Thoracic aorta (tissue), 2 donors: ENCODE measurements at regions not wholly inside any gene's neighbourhood (a gene's known extent, or its start where the extent isn't known, plus 50 kb on each side); places are given as distances from the start of the nearest gene placed in this dataset.
A peak's percentile ranks its signal among the peaks of the same experiment; 100 is the strongest.
"Not testable (repeated sequence)": the region's sequence is repeated elsewhere in the genome, so short reads cannot be mapped to it uniquely, and the experiment has no call there.

ENCODE experiments used
- ATAC-seq: fragments of 150-250 bp; one replicate; pipeline ENCODE4 v1.8.0; 2017; ENCODE audit warnings: low read depth; ENCODE audit not compliant: insufficient number of reproducible peaks, low FRiP score
- DNase-seq: peaks from one replicate; pipeline ENCODE4 v3.0.0-alpha.2; 2020; ENCODE audit warnings: low spot score
- H3K27ac ChIP-seq, 2 donors: fragments of 200-600 bp; sonication (generic); 1 replicate in 1 of 2; 2 replicates in 1 of 2; pipeline ENCODE4 v1.5.1; 2016; ENCODE audit warnings: mild to moderate bottlenecking in 2 of 2, moderate library complexity in 2 of 2
- H3K27me3 ChIP-seq: fragments of 200-600 bp; sonication (generic); replicated peaks from 2 replicates; pipeline ENCODE4 v1.6.0; 2016; ENCODE audit warnings: mild to moderate bottlenecking; ENCODE audit not compliant: insufficient read depth
- H3K36me3 ChIP-seq: fragments of 200-600 bp; sonication (generic); one replicate; pipeline ENCODE4 v1.5.1; 2016
- H3K4me1 ChIP-seq, 2 donors: fragments of 200-600 bp; sonication (generic); 1 replicate in 1 of 2; 2 replicates in 1 of 2; pipeline versions ENCODE4 v1.5.1 to v1.6.0; 2016; ENCODE audit warnings: low read depth in 2 of 2, mild to moderate bottlenecking in 1 of 2; ENCODE audit not compliant: control insufficient read depth in 1 of 2
- H3K4me3 ChIP-seq: fragments of 200-600 bp; sonication (generic); 2 replicates; pipeline ENCODE4 v1.5.1; 2016; ENCODE audit warnings: mild to moderate bottlenecking
- H3K9me3 ChIP-seq: fragments of 200-600 bp; sonication (generic); 2 replicates; pipeline ENCODE4 v1.5.1; 2016
- TF ChIP-seq, protein P1 (sequence below): fragments of 200-600 bp; sonication (generic); IDR thresholded peaks from one replicate; pipeline ENCODE4 v1.5.1; 2019; ENCODE audit warnings: antibody characterized with exemption

DNA sequence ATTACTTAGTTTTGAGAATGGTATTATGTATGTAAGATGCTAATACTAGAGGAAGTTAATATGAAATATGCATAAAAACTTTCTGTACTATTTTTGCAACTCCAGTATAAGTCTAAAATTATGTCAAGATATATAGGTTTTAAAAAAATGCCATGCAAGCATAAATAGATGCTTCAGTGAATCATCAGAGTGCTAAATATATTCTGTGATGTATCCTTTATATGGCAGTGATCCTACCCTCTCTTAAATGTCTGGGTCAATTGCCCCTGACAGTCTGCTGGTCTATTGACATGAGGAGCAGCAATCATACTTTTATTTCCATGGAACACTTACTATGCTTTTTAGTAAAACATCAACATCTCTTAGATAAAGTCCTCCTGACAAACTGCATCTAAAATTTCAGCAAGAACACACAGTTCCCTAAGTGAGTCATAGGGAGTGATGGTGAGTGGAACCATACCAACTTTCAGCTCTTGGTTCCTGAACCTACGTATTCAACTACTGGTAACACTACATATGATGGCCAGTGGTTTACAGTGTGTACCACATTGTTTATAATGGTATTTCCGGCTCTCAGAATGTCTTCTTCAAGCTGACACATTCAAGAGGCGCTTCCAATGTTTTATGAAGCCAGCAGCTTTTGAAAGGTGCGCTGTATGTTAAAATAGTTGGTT lies 928.7 kb upstream of the GJE1 start:
- Histone ChIP-seq H3K36me3 (no peaks in the 10 kb centered on the region), H3K4me1 (peaks cover 4 to 19% of the 10 kb centered on the region in 2 donors), H3K9me3 (no peaks in the 10 kb centered on the region), H3K4me3 (no peak overlapping the region), H3K27ac (peak overlapping the region in 1 of 2 donors; percentile 22), H3K27me3 (no peaks in the 10 kb centered on the region)
- no peak for DNase-seq
- TF ChIP-seq, protein P1, sequence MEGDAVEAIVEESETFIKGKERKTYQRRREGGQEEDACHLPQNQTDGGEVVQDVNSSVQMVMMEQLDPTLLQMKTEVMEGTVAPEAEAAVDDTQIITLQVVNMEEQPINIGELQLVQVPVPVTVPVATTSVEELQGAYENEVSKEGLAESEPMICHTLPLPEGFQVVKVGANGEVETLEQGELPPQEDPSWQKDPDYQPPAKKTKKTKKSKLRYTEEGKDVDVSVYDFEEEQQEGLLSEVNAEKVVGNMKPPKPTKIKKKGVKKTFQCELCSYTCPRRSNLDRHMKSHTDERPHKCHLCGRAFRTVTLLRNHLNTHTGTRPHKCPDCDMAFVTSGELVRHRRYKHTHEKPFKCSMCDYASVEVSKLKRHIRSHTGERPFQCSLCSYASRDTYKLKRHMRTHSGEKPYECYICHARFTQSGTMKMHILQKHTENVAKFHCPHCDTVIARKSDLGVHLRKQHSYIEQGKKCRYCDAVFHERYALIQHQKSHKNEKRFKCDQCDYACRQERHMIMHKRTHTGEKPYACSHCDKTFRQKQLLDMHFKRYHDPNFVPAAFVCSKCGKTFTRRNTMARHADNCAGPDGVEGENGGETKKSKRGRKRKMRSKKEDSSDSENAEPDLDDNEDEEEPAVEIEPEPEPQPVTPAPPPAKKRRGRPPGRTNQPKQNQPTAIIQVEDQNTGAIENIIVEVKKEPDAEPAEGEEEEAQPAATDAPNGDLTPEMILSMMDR: no peak
- peak; percentile 40 for ATAC-seq

DNA sequence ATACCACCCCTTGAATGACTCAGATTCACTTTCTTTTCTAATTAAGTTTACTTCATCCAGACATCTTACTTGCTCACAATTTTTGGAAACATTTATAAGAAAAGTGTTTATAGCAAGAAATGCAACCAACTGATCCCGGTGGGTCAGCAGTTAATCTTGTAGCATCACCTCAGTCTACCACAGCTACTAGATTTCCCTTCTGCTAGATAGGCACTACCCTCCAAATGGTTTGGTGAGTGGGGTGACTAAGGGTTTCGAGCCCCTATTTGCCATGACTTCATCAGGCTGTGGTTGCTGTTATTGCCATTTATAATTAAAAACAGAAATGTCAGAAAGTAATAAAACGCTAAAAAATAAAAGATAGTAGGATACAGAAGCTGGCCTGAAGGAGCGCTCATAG lies 930.1 kb upstream of the GJE1 start:
- H3K9me3 ChIP-seq: no peaks in the 10 kb centered on the region
- no peaks in the 10 kb centered on the region for H3K36me3 ChIP-seq
- no peaks in the 10 kb centered on the region for H3K27me3 ChIP-seq
- DNase-seq: no peak
- H3K4me3 ChIP-seq: no peak overlapping the region
- TF ChIP-seq, protein P1: no peak
- no peak overlapping the region for H3K27ac ChIP-seq
- H3K4me1 ChIP-seq: peaks cover 8 to 29% of the 10 kb centered on the region in 2 donors
- no peak for ATAC-seq

DNA sequence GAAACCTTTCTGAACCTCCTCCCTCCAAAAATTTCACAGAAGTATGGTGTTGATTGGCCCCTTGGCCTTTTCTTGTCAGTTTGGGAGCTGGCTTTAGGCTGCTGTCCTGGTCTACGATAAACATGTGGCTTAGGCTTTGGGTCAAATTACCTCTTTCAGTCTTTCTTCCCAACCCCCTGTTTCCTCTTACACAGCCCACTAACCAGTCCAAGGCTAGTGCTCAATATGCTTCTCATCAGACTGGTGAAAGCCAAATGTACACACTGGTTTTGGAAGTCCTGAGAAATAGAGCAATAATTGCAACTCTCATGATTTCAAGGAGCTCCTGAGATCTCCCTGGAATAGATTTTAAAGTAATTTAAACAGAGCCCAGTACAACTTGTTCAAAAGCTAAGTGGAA lies 933.7 kb upstream of the GJE1 start:
- TF ChIP-seq, protein P1: no peak
- H3K4me1 ChIP-seq: peaks cover 8 to 27% of the 10 kb centered on the region in 2 donors
- peak overlapping the region; percentile 64 to 68 for H3K27ac ChIP-seq
- no peaks in the 10 kb centered on the region for H3K9me3 ChIP-seq
- H3K36me3 ChIP-seq: no peaks in the 10 kb centered on the region
- peak overlapping the region; percentile 4 for H3K4me3 ChIP-seq
- no peak for ATAC-seq
- no peak for DNase-seq
- no peaks in the 10 kb centered on the region for H3K27me3 ChIP-seq

DNA sequence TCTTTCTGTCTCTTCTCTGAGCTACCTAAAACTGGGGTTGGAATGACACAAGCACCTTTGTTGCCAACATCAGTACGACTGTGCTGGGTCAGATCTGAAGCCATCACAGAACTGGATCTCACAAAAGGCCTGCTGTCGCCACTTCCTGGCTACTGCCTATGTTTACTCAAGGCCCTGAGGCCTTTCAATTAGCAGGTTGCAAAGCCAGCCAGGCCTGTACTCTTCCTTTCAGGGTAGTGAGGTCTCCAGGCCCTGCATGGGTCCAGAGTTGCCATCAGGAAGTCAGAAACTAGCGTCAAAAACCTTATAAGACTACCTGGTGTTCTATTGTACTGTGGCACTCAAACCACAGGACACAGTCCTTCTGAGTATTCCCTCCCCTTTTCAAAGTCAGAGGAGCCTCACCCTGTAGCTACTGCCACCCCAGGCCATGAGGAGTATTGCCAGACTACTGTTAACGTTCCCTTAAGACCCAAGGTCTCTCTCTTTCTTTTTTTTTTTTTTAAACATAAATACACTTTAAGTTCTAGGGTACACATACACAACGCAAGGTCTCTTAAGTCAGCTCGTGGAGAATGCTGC lies 937.4 kb upstream of the GJE1 start:
- Histone ChIP-seq H3K4me3 (no peak overlapping the region), H3K4me1 (peaks cover 8 to 20% of the 10 kb centered on the region in 2 donors), H3K9me3 (no peaks in the 10 kb centered on the region), H3K27ac (no peak overlapping the region), H3K36me3 (no peaks in the 10 kb centered on the region), H3K27me3 (no peaks in the 10 kb centered on the region)
- no peak for DNase-seq
- no peak for ATAC-seq
- TF ChIP-seq, protein P1: no peak

DNA sequence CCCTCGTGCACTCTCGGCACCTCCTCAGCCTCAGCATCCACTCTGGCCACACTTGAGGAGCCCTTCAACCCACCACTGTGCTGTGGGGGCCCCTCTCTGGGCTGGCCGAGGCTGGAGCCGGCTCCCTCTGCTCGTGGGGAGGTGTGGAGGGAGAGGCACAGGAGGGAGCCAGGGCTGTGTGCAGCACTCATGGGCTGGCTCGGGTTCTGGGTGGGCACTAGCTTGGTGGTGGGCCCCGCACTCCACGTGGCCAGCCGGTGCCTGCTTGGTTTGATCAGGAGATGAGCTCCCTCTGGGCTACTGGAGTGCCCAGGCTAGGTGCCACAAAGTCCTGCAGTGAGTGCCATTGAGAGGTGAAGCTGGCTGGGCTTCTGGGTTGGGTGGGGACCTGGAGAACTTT lies 949.4 kb upstream of the GJE1 start:
- Histone ChIP-seq H3K9me3 (peaks cover 9% of the 10 kb centered on the region), H3K36me3 (no peaks in the 10 kb centered on the region), H3K27me3 (no peaks in the 10 kb centered on the region), H3K27ac (no peak overlapping the region), H3K4me3 (no peak overlapping the region), H3K4me1 (no peaks in the 10 kb centered on the region)
- DNase-seq (no peak), ATAC-seq (no peak)
- TF ChIP-seq, protein P1: no peak

DNA sequence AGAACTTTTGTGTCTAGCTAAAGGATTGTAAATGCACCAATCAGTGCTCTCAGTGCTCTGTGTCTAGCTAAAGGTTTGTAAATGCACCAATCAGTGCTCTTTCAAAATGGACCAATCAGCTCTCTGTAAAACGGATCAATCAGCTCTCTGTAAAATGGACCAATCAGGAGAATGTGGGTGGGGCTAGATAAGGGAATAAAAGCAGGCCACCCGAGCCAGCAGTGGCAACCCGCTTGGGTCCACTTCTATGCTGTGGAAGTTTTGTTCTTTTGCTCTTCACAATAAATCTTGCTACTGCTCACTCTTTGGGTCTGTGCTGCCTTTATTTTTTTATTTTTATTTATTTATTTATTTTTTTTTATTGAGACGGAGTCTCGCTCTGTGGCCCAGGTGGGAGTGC lies 957.3 kb upstream of the GJE1 start:
- H3K27me3 ChIP-seq, H3K27ac ChIP-seq, H3K4me3 ChIP-seq, H3K9me3 ChIP-seq, H3K4me1 ChIP-seq, DNase-seq, ATAC-seq, H3K36me3 ChIP-seq: not testable (repeated sequence)
